ENCODE measurements at regions not wholly inside any gene's neighbourhood (a gene's known extent, or its start where the extent isn't known, plus 50 kb on each side); places are given as distances from the start of the nearest gene placed in this dataset.
"Not testable (repeated sequence)": the region's sequence is repeated elsewhere in the genome, so short reads cannot be mapped to it uniquely, and the experiment has no call there.

DNA sequence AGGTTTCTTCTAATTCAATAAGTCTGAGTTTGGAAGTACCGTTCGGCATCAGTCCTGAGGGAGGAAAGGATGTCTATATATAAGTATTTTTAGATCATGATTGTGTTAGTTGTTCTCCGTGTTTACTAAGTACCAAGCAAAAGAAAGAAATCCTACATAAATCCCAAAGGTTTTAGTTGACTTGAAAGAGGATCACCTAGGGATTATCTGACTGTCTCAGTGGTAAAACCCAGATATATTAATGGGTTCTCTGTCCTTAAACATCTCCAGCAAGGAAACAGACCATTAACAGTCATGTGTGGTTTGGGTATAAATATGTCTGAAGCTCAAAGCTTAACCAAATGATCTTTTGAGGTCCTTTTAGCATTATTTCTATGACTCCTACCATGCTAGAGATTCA lies 207.1 kb upstream of the RASGEF1B start:
- intact Hi-C loops (cut with micrococcal nuclease): no loop called here

DNA sequence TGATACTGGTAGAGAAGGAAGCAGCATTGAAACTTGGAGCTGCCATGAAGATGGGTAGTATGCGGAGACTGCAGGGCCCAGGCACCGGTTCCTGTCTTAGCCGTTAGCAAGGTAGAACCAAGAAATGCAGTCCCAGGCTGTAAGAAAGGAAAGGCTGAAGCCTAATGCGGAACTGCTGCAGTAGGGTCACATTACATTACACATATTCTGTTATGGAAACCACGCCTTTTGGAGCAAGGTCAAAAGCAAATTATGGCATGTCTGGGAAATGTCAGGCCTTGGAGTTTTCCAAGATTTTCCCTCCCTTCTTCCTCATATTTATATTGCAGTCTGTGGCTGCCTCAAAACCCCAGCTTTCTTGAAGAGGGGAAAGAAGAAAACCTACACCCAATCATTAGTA lies 204.8 kb upstream of the RASGEF1B start:
- ATAC-seq: peak; percentile 52
- DNase-seq: no peak
- intact Hi-C loops (cut with micrococcal nuclease): no loop called here

More for the DNA sequence above, 207.1 kb upstream of the RASGEF1B start:
- ATAC-seq (no peak), DNase-seq (no peak)

DNA sequence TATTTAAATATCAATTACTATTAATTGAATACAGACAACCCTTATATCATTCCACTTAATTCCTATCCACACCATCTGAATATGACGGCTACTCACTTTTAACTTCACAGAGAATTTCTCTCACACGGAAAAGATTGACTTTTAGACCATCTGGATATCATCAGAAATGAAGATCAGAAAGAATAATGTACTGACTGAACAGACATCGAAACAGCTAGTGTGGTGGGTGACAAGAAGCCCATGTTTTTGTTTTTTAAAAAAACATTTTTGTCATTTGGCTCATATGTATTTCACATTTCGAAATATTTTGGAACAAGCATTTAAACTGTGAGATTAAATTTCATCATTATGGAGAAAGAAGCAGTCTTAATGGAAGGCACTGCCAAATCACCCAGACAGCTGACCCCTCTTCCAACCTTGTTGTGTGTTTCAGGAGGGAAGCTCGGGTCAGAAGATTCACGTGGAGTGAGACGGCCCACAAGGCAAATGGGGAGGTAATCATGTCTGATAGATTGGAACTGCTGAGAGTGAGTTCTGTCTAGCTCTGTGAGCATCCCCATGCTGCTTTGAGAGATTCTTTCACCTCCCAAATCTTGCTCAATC lies 204.2 kb upstream of the RASGEF1B start:
- DNase-seq (no peak), ATAC-seq (peak; percentile 80)
- intact Hi-C loops (cut with micrococcal nuclease): no loop called here

DNA sequence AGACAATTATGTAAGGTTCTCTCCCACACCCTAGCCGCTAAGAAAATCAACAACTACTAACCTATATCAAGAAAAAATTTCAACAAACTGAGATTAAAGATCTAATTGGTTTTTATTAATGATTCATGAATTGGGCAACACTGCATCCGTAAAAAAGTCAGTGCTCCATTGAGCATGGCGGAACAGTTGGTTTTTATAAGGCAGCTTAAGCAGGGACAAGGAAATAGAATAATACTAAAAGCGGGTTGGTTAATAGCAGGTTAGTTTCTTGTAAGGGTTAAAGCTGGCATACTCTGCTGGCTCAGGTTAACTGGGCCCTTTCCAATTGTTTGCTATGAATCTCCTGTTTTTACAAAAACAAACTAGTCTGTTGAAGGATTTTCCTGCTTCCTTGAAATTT lies 202.3 kb upstream of the RASGEF1B start:
- no peak for ATAC-seq
- intact Hi-C loops (cut with micrococcal nuclease): no loop called here
- DNase-seq: no peak

DNA sequence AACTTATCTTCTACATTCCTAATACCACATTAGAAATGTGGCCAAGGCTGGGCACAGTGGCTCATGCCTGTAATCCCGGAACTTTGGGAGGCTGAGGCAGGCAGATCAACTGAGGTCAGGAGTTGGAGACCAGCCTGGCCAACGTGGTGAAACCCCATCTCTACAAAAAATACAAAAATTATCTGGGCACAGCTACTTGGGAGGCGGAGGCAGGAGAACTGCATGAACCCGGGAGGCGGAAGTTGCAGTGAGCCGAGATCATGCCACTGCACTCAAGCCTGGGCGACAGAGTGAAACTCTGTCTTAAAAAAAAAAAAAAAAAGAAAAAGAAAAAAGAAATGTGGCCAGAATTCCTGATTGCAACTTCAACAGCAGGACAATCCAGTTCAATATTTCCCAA lies 196.6 kb upstream of the RASGEF1B start:
- DNase-seq; intact Hi-C loops (cut with micrococcal nuclease); ATAC-seq: not testable (repeated sequence)

DNA sequence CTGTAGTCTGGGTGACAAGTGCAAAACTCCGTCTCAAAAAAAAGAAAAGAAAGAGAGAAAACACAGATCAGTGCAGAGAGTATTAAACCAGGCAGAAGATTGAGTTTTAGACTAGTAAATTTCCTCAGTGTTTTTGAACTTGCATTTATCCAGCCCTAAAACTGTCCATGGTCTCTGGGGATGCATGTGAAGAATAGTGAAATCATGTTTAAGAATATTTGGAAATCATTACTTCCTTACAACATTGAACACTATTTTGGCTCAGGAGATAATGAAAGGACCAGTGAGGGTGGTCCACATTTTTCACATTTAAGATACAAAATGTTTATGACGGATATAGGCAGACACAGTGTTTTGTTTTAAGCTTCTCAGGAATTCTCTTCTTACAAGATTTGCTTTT lies 195.8 kb upstream of the RASGEF1B start:
- DNase-seq (no peak), ATAC-seq (no peak)
- intact Hi-C loops (cut with micrococcal nuclease): no loop called here

DNA sequence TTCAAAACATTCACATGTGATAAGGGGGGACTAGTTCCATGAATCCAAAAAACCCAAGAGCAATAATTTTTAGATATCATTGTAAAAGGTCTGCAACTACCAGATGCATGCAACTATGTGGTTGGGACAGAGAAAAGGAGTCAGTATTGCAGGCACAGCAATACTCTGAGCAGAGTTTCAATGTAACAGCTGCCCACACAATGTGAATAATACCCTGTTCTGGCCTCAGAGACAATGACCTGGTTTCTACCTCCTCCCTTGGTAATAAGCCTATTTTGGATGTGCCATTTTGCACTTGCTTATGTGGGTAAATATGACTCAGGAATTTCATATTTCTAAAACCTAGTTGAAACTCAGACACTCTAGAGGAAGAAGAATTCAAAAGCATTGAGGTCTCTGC lies 194.8 kb upstream of the RASGEF1B start:
- ATAC-seq: no peak
- intact Hi-C loops (cut with micrococcal nuclease): no loop called here
- no peak for DNase-seq

DNA sequence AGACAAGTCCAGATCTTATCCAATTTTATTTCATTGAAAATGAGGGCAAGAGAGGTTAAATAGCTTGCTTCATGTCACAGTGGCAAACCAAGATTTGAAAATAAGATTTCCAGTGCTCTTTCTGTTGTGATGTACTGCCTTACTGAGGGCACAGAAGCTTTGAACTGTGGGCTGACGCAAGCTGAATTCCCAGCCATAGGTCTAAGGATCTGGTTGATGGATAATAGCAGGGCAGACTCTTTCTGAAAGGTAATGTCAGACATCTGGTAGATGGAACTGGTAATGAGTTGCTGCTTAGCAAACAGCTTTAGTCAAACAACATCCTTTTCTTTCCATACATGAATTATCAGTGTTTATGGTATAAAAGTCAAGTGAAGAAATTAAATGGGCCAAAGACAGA lies 193.9 kb upstream of the RASGEF1B start:
- ATAC-seq (no peak), DNase-seq (no peak)
- intact Hi-C loops (cut with micrococcal nuclease): no loop called here

DNA sequence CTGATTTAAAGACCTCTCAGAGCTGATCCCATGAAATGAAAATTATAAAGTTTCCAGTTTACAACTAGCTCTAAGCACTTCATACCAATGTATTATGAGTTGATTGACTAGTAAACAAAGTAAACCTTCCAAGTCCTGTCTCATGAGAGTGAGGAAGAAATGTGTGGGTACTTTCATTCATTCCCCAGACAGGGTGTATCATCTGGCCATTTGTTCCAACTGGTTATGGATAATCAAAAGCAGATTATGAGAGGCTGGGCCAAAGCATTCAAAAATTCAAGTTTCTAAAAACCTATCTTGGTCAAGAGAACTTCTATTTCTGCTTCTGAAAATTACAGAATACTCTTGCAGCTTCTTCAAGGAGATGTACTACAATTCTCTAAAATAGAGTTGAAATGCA lies 193.3 kb upstream of the RASGEF1B start:
- DNase-seq (no peak), ATAC-seq (no peak)
- intact Hi-C loops (cut with micrococcal nuclease): no loop called here

DNA sequence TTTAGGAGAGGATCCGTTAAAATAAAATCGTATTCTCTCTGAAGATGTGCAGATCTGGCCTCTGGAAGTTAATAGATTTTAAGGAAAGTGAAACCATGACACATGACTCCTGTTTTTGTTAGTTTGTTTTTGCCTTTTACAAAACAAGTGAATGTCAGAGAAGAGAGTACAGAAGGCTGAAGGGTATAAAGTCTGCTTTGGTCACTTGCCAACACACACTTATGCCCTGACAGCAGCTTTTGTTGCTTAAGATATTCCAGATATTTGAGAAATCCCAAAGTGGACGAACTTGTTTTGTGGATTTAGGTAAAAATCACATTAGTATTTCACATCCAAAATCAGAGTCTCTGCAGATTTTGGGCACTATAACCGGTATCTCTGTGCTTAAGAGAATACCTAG lies 192.4 kb upstream of the RASGEF1B start:
- ATAC-seq (no peak), DNase-seq (no peak)
- intact Hi-C loops (cut with micrococcal nuclease): no loop called here

DNA sequence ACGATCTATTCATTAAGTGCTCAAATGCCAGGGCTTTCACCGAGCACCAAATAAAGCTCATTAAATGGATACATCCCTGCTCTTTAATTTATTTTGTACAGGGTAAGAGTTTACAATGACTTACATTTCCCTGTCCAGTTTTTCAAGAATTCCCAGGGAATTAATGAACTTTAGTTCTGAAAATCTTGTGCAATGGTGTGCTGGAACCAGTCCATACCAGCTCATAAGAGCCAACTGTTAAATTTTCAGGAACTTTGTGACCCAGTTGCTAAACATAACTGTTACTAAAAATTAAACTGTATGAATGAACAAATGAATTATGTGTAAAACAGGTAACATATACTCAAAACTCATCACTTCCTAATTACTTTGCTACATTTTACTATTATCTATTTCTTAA lies 191.7 kb upstream of the RASGEF1B start:
- intact Hi-C loops (cut with micrococcal nuclease): no loop called here
- DNase-seq: no peak
- peak; percentile 27 for ATAC-seq

DNA sequence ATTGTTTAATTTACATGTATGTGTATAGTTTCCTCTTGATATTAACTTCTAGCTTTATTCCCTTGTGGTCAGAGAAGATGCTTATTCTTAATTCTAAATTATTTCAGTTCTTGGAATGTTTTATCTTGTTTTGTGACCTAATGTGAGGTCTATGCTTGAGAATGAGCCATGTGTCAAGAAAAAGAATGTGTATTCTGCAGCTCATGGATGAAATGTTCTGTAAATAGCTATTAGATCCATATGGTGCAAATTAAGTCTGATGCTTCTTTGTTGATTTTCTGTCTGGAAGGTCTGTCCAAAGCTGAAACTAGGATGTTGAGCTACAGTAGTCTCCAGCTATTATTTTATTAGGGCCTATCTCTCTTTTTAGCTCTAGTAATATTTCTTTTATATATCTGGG lies 187.3 kb upstream of the RASGEF1B start:
- intact Hi-C loops (cut with micrococcal nuclease): no loop called here
- ATAC-seq: no peak

DNA sequence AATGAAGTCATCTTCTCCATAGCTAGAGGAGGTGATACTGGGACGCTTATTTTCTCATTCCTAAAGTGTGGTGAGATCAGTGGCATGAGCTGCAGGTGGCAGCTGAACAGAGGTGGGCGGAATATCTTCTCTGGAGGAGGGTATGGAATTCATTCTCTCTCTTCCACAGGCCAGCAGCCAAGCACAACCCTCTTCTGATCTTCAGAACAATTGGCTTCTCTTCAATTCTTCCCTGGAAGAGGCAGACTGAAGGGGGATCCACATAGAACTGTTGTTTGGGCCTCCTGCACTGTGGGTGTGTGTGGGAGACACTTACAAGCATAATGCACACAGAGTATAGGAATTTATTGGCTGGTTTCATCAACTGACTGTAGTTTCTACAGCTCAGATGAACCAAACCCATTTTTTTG lies 180.4 kb upstream of the RASGEF1B start:
- ATAC-seq: no peak

More for the DNA sequence above, 187.3 kb upstream of the RASGEF1B start:
- no peak for DNase-seq

DNA sequence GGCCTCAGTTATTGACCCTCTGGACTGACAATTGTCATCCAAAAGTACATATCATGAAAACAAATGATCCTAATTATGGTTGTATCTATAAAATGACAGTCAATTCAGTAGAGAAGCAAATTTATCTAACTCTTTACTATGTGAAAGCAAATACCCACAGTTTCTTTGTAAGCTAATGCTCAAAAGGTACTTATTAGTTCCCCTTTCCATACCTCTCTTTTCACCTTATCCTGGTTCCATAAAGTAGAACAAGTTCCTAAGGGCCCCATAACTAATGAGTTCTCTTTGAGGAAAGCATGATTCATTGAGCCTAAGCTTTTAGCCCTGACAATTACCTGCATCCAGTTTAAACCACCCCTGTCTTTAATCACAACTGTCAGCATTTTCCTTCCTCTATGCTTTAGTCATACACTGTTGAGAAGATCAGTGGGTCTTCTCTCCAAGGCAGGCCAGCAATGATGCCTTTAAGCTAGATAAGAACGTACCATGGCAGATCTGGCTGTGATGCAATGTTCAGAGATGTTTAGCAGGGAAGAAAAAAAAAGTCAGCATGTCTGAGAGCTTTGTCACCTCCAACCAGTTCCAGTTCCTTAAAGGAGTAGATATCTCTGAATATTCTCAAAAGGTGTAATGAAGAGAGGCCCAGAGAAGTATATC lies 179.7 kb upstream of the RASGEF1B start:
- intact Hi-C loops (cut with micrococcal nuclease): no loop called here
- DNase-seq (no peak), ATAC-seq (no peak)

More for the DNA sequence above, 180.4 kb upstream of the RASGEF1B start:
- intact Hi-C loops (cut with micrococcal nuclease): no loop called here
- DNase-seq: no peak

DNA sequence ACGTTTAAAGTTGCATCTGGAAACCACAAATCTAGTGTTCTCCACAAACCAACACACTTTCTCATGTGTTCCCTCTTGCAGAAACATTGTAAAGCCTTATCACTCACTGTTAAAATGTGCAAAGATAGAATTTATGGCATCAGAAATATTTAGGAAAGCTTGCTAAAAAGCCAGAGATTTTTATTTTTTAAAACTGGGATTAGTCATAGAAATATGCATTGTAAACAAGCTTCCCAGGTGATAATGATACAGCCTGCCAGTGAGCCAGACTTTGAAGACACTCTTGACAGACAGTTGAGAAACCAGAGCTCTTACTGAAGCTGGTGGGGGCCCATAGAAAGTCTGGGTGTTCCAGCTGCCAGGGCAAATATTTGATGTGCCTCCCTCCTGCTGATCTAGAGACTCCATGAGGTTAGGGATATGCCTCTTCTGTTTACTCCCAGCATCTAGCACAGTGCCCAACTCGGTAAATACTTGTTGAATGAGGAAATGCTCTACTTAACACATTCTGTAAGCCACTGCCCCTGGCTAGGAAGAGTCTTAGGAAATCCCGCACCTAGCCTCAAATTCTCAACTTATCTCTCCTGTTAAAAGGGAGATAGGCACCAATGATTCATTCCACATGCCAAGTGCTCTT lies 179.0 kb upstream of the RASGEF1B start:
- intact Hi-C loops (cut with micrococcal nuclease): no loop called here
- DNase-seq (no peak), ATAC-seq (no peak)

DNA sequence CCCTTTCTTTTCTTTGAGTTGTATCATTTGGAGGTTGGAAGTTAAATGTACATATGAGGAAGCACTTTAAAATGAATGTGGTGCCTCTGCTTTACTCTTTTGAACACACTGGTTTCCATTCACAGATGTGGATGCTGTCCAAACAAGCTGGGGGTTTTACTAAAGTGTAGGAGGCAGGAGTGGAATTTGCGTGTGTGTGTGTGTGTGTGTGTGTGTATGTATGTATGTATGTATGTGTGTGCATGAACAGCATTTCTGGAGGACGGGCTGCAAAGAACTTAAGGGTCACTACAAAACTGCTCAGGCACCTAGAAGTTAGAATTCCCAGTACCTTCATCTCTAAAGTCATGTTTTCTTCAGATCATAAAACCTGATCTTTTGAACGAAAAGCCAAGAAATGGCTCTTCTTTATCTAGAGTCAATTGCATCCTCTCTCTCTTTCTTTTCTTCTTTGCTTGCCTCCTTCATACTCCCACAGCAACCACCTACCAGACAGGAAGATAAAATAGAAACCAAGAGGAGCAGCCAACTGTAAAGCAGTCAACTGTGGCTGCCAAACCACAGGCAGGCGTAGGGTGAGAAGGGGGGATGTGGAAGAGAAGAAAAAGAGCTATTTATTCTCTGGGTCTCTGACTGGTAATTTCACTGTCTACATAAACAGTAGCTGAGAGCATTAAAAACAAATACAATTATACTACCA lies 177.0 kb upstream of the RASGEF1B start:
- intact Hi-C loops (cut with micrococcal nuclease): no loop called here
- DNase-seq (no peak), ATAC-seq (no peak)

DNA sequence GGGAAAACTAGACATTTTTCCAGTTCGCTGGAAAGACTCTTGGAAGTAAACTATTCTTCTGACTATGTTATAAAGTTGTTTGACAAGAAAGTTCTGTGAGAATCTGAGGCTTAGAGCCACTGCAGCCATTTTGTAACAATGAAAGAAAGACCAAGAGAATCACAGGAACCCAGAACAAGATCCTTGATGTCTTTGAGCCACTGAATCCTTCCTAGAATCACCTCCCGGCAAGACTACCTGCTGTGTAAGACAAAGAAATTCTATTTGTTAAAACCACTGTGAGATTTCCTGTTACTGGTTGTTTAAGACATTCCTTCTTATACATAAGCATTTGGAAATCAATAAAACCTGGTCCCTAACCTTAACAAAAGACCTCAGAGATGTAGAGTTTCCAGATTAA lies 175.7 kb upstream of the RASGEF1B start:
- intact Hi-C loops (cut with micrococcal nuclease): no loop called here
- DNase-seq: no peak
- no peak for ATAC-seq

DNA sequence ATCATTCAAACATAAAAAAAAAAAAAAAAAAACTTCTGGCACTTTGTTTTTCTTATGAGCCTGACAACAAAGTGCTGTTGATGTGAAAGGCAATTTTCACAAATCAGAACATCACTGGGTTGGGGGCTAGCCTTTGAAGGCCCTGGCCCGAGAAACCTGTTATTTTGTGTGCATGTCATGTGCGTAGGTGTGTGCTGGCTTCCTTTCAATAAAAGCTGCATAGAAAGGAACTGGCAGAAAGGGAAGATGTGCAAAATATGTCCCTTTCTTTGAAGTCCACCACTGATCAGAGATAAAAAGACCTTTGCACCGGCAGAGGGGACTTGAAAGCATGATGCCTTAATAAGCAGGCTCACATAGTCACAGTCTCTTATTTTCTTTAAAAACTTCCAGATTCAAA lies 170.8 kb upstream of the RASGEF1B start:
- no peak for ATAC-seq
- DNase-seq: no peak
- intact Hi-C loops (cut with micrococcal nuclease): no loop called here

DNA sequence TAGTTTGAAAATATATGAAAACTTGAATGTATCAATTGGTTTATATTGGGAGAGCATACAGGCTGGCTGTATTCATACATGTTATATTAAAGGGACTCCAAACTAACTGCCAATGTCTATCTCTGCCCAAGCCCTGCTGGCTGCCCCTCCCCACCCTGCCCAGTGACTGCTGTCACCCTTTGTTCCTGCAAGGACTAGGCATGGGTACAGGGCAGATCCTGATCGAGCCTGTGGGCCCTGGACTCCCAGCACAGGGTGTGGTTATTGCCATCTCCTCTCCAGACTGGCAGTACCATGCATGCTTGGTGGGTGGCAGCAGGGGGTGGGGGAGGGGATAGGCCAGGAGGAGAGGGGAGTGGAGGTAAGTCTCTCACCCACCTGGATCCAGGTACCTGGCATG lies 167.5 kb upstream of the RASGEF1B start:
- ATAC-seq: no peak
- DNase-seq: no peak
- intact Hi-C loops (cut with micrococcal nuclease): no loop called here

DNA sequence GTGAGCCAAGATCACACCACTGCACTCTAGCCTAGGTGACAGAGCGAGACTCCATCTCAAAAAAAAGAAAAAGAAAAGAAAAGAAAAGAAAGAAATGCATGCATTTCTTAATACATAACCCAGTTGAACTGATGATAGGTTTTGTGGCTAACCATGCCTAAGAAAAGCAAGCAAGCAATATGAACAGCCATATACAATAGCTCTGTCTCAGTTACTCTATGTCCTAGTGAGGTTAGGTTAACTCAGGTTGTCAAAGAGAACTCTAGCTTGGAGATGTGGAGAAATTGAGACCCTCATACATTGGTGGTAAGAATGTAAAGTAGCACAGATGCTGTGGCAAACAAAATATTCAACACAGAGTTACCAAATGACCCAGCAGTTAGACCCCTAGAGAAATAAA lies 167.0 kb upstream of the RASGEF1B start:
- no peak for DNase-seq
- intact Hi-C loops (cut with micrococcal nuclease): no loop called here
- ATAC-seq: no peak
